ENCODE measurements at regions not wholly inside any gene's neighbourhood (a gene's known extent, or its start where the extent isn't known, plus 50 kb on each side); places are given as distances from the start of the nearest gene placed in this dataset.

GRCh38 chr21:24456358-24456757, 1150.9 kb downstream of the MRPL39 start:
- DNase-seq = peak in 1 of 4 donors; percentile 43

GRCh38 chr21:24450119-24450518, 1157.2 kb downstream of the MRPL39 start:
- intact Hi-C loops (cut with DNase I) = no loop called here
- no peak for ATAC-seq

More at GRCh38 chr21:24456358-24456757, 1150.9 kb downstream of the MRPL39 start:
- Histone ChIP-seq H3K9me3 (no peaks in the 10 kb centered on the region), H3K27ac (no peak overlapping the region), H3K27me3 (no peaks in the 10 kb centered on the region), H3K4me3 (no peak overlapping the region), H3K4me1 (no peaks in the 10 kb centered on the region), H3K36me3 (no peaks in the 10 kb centered on the region)
- no peak for TF ChIP-seq CTCF (IDR thresholded peaks at IDR 0.05)
- no peak for ATAC-seq
- intact Hi-C loops (cut with DNase I) = no loop called here

GRCh38 chr21:24445517-24445916, 1161.8 kb downstream of the MRPL39 start:
- no peak for TF ChIP-seq CTCF (IDR thresholded peaks at IDR 0.05)
- no peak for DNase-seq
- Histone ChIP-seq H3K9me3 (no peaks in the 10 kb centered on the region), H3K36me3 (no peaks in the 10 kb centered on the region), H3K27me3 (no peaks in the 10 kb centered on the region), H3K4me3 (no peak overlapping the region), H3K27ac (no peak overlapping the region), H3K4me1 (no peaks in the 10 kb centered on the region)
- intact Hi-C loops (cut with DNase I) = no loop called here
- no peak for ATAC-seq

More at GRCh38 chr21:24450119-24450518, 1157.2 kb downstream of the MRPL39 start:
- H3K9me3 ChIP-seq = no peaks in the 10 kb centered on the region
- no peak for DNase-seq
- no peaks in the 10 kb centered on the region for H3K27me3 ChIP-seq
- H3K4me3 ChIP-seq = no peak overlapping the region
- TF ChIP-seq CTCF (IDR thresholded peaks at IDR 0.05) = no peak
- no peak overlapping the region for H3K27ac ChIP-seq
- H3K36me3 ChIP-seq = no peaks in the 10 kb centered on the region
- H3K4me1 ChIP-seq = no peaks in the 10 kb centered on the region

DNA sequence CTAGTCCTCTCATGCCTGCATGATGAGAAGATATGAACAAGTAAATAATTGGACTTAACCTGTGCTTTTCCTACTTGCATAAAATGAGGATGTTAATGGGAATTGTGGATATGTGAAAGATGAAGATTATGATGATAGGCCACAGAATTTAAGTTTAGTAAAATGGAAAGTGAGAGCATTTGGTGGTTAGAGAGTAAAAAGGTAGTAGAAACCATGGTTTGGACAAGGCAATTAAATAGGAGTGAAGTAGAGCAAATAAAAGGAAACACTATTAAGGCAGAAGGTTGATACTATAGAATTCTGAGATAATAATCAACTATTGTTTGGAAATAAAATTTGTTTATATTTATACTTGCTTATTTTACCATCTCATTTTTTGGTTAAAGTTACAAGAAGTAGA, 1162.5 kb downstream of the MRPL39 start:
- DNase-seq = no peak
- H3K27me3 ChIP-seq = no peaks in the 10 kb centered on the region
- no peaks in the 10 kb centered on the region for H3K36me3 ChIP-seq
- no peaks in the 10 kb centered on the region for H3K9me3 ChIP-seq
- ATAC-seq = no peak
- H3K4me1 ChIP-seq = no peaks in the 10 kb centered on the region
- H3K27ac ChIP-seq = no peak overlapping the region
- intact Hi-C loops (cut with DNase I) = no loop called here
- H3K4me3 ChIP-seq = no peak overlapping the region
- no peak for TF ChIP-seq CTCF (IDR thresholded peaks at IDR 0.05)

DNA sequence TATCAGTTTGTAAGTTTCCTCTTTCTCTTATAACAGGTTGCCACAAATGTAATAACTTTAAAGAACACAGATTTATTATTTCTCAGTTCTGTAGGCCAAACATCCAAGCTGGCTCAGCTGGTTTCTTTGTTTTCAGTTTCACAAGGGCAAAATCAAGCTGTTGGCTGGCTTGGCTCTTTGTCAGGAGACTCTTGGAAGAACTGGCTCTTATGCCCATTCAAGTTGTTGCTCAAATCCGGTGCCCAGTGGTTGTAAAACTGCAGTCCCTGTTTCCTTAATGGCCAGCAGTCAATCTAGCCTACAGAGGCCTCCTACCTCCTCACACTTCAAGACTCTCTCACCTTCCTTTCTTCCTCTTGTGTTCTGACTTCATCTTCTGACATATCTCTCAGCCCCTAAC, 1171.0 kb downstream of the MRPL39 start:
- peak; percentile 33 for ATAC-seq
- intact Hi-C loops (cut with DNase I) = no loop called here
- no peak for TF ChIP-seq CTCF (IDR thresholded peaks at IDR 0.05)
- Histone ChIP-seq H3K4me3 (no peak overlapping the region), H3K36me3 (no peaks in the 10 kb centered on the region), H3K9me3 (peaks cover 0 to 6% of the 10 kb centered on the region in 2 donors), H3K27me3 (no peaks in the 10 kb centered on the region), H3K27ac (no peak overlapping the region), H3K4me1 (no peaks in the 10 kb centered on the region)
- DNase-seq = no peak
